ENCODE measurements at regions not wholly inside any gene's neighbourhood (a gene's known extent, or its start where the extent isn't known, plus 50 kb on each side); places are given as distances from the start of the nearest gene placed in this dataset.

GRCh38 chr4:114192854-114193253 lies 213.4 kb upstream of the ARSJ start:
- TF ChIP-seq, protein P1, sequence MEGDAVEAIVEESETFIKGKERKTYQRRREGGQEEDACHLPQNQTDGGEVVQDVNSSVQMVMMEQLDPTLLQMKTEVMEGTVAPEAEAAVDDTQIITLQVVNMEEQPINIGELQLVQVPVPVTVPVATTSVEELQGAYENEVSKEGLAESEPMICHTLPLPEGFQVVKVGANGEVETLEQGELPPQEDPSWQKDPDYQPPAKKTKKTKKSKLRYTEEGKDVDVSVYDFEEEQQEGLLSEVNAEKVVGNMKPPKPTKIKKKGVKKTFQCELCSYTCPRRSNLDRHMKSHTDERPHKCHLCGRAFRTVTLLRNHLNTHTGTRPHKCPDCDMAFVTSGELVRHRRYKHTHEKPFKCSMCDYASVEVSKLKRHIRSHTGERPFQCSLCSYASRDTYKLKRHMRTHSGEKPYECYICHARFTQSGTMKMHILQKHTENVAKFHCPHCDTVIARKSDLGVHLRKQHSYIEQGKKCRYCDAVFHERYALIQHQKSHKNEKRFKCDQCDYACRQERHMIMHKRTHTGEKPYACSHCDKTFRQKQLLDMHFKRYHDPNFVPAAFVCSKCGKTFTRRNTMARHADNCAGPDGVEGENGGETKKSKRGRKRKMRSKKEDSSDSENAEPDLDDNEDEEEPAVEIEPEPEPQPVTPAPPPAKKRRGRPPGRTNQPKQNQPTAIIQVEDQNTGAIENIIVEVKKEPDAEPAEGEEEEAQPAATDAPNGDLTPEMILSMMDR (IDR thresholded peaks at IDR 0.05) = no peak
- TF ChIP-seq EZH2phosphoT487 (IDR thresholded peaks at IDR 0.05) (no peak), EZH2 (IDR thresholded peaks at IDR 0.05) (no peak)
